Neural cell (in vitro differentiated cells): ENCODE measurements at regions not wholly inside any gene's neighbourhood (a gene's known extent, or its start where the extent isn't known, plus 50 kb on each side); places are given as distances from the start of the nearest gene placed in this dataset.
A peak's percentile ranks its signal among the peaks of the same experiment; 100 is the strongest.

ENCODE experiments used
- H2AFZ ChIP-seq: fragments of 200-600, 300-800 bp; sonication (generic), shearing (Covaris generic); 2 replicates; pipeline ENCODE4 v1.6.0; 2014; ENCODE audit warnings: low read depth, mild to moderate bottlenecking, antibody characterized with exemption, low read length, moderate library complexity
- H3F3A ChIP-seq: fragments of 200-600 bp; shearing (Covaris generic); 2 replicates; pipeline ENCODE4 v1.6.1; 2016; ENCODE audit warnings: mild to moderate bottlenecking, moderate library complexity, mixed read lengths, antibody characterized with exemption, low read length; ENCODE audit not compliant: insufficient read depth, poor library complexity, severe bottlenecking
- H3K27ac ChIP-seq: fragments of 200-600, 300-800 bp; sonication (generic), shearing (Covaris generic); 2 replicates; pipeline ENCODE4 v1.5.1; 2014; ENCODE audit warnings: mild to moderate bottlenecking, low read length, moderate library complexity
- H3K27me3 ChIP-seq: fragments of 300-800, 200-600 bp; sonication (generic), shearing (Covaris generic); 2 replicates; pipeline ENCODE4 v1.6.0; 2014; ENCODE audit warnings: mild to moderate bottlenecking, low read depth, low read length, moderate library complexity; ENCODE audit not compliant: insufficient read depth
- H3K36me3 ChIP-seq: fragments of 300-800, 200-600 bp; sonication (generic), shearing (Covaris generic); 2 replicates; pipeline ENCODE4 v1.5.1; 2014; ENCODE audit warnings: mild to moderate bottlenecking, antibody characterized with exemption, low read length, moderate library complexity; ENCODE audit not compliant: insufficient read depth
- H3K4me2 ChIP-seq: fragments of 300-800, 200-600 bp; sonication (generic), shearing (Covaris generic); 2 replicates; pipeline ENCODE4 v1.6.0; 2014; ENCODE audit warnings: mild to moderate bottlenecking, low read length
- H3K4me3 ChIP-seq: fragments of 300-800, 200-600 bp; sonication (generic), shearing (Covaris generic); 2 replicates; pipeline ENCODE4 v1.5.1; 2014; ENCODE audit warnings: mild to moderate bottlenecking, low read length, moderate library complexity
- H3K79me2 ChIP-seq: fragments of 200-600 bp; shearing (Covaris generic); replicated peaks from 2 replicates; pipeline ENCODE4 v1.6.0; 2014; ENCODE audit warnings: mild to moderate bottlenecking, low read length, moderate library complexity; ENCODE audit not compliant: insufficient read depth
- H3K9ac ChIP-seq: fragments of 300-800, 200-600 bp; sonication (generic), shearing (Covaris generic); 2 replicates; pipeline ENCODE4 v1.6.1; 2016; ENCODE audit warnings: mild to moderate bottlenecking, low read length, mixed read lengths
- H3K9me2 ChIP-seq: fragments of 200-600 bp; shearing (Covaris generic); 2 replicates; pipeline ENCODE4 v1.6.1; 2016; ENCODE audit warnings: mild to moderate bottlenecking, low read length, mixed read lengths; ENCODE audit not compliant: insufficient read depth
- H3K9me3 ChIP-seq: fragments of 200-600, 300-800 bp; sonication (generic), shearing (Covaris generic); 2 replicates; pipeline ENCODE4 v1.6.1; 2016; ENCODE audit warnings: mild to moderate bottlenecking, mixed run types, low read length, moderate library complexity, mixed read lengths
- H4K20me1 ChIP-seq: fragments of 200-600 bp; shearing (Covaris generic); 2 replicates; pipeline ENCODE4 v1.6.1; 2016; ENCODE audit warnings: mild to moderate bottlenecking, mixed run types; ENCODE audit not compliant: insufficient read depth
- CTCF ChIP-seq: fragments of 450-650 bp; IDR thresholded peaks from 2 replicates; pipeline ENCODE4 v1.5.1; 2014; ENCODE audit warnings: antibody characterized with exemption, mild to moderate bottlenecking, moderate library complexity; ENCODE audit not compliant: poor library complexity, severe bottlenecking
- EP300 ChIP-seq: fragments of 450-650 bp; conservative IDR thresholded peaks from 2 replicates; pipeline ENCODE4 v1.6.1; 2014; ENCODE audit warnings: antibody characterized with exemption, mild to moderate bottlenecking, moderate library complexity; ENCODE audit not compliant: poor library complexity, severe bottlenecking
- EZH2 ChIP-seq: fragments of 200-600, 300-800 bp; shearing (Covaris generic), sonication (generic); IDR thresholded peaks from 2 replicates; pipeline ENCODE4 v1.6.1; 2014; ENCODE audit warnings: antibody characterized with exemption, low read length, borderline replicate concordance, mild to moderate bottlenecking; ENCODE audit not compliant: insufficient read depth, poor library complexity, severe bottlenecking
- MXI1 ChIP-seq: fragments of 450-650 bp; conservative IDR thresholded peaks from 2 replicates; pipeline ENCODE4 v1.6.1; 2014; ENCODE audit warnings: antibody characterized with exemption, mild to moderate bottlenecking; ENCODE audit not compliant: poor library complexity, severe bottlenecking
- POLR2AphosphoS5 ChIP-seq: IDR thresholded peaks from 2 replicates; pipeline ENCODE4 v1.6.1; 2012
- RAD21 ChIP-seq: fragments of 450-650 bp; conservative IDR thresholded peaks from 2 replicates; pipeline ENCODE4 v1.6.1; 2014; ENCODE audit warnings: antibody characterized with exemption, mild to moderate bottlenecking, moderate library complexity
- REST ChIP-seq: IDR thresholded peaks from 2 replicates; pipeline ENCODE4 v1.6.1; 2012; ENCODE audit warnings: borderline replicate concordance
- SMC3 ChIP-seq: fragments of 450-650 bp; conservative IDR thresholded peaks from 2 replicates; pipeline ENCODE4 v1.6.1; 2014; ENCODE audit warnings: antibody characterized with exemption, mild to moderate bottlenecking, moderate library complexity; ENCODE audit not compliant: poor library complexity
- TAF1 ChIP-seq: IDR thresholded peaks from 2 replicates; pipeline ENCODE4 v1.6.1; 2012; ENCODE audit warnings: low read depth

DNA sequence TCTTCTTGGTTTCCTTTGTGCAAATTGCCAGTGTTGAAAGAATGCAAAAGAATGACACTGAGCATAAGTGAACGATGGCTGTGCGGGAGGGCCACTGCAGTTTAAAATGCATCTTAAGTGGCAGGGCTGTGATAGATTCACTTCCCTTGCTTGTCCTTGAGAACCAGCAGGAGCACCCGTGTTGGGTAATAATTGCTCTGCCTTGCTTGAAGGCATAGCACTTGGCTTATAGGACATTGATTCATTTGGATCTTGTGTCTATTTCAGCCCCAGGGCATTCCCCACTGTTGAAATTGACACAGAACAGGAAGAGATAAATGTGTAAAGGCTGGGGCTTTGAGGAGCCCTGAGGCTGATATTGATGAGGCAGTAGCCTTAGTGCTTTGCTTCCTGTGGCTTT, 1003.7 kb upstream of the GYPC start:
- TF ChIP-seq EZH2: no peak
- TF ChIP-seq SMC3: no peak
- no peak for TF ChIP-seq TAF1
- peak; percentile 36 for TF ChIP-seq EP300
- peak; percentile 55 for TF ChIP-seq POLR2AphosphoS5
- TF ChIP-seq REST: peak; percentile 31
- no peak for TF ChIP-seq CTCF
- no peak for TF ChIP-seq MXI1
- TF ChIP-seq RAD21: peak; percentile 17

DNA sequence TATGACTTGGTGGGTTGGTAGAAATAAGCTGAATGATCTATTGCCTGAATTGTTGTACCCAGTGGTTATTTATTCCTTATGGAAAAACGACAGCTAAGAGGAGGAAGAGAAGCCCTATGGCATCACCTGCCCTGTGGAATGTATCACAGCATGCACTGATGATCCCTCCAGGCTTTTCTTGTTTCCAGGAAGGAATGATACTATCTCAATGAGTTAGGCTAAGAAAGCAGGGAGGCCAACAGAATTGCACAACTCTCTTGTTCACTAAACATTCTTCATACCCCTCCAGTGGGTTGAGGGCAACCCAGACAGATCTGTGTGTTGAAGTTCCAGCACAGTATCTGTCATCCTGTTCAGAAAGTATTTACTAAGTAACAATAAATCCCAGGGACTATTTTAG, 1001.7 kb upstream of the GYPC start:
- no peak overlapping the region for H2AFZ ChIP-seq
- no peak overlapping the region for H3K4me2 ChIP-seq
- H3K36me3 ChIP-seq: no peaks in the 10 kb centered on the region
- H3K9me3 ChIP-seq: no peaks in the 10 kb centered on the region
- H3K4me3 ChIP-seq: no peak overlapping the region
- no peaks in the 10 kb centered on the region for H3K9me2 ChIP-seq
- no peaks in the 10 kb centered on the region for H3K79me2 ChIP-seq
- no peak overlapping the region for H3K9ac ChIP-seq
- H3K27me3 ChIP-seq: no peaks in the 10 kb centered on the region
- TF ChIP-seq EZH2 (no peak), TAF1 (no peak), EP300 (no peak)
- H3K27ac ChIP-seq: no peak overlapping the region
- H4K20me1 ChIP-seq: no peaks in the 10 kb centered on the region
- H3F3A ChIP-seq: no peaks in the 10 kb centered on the region

More for the DNA sequence above, 1003.7 kb upstream of the GYPC start:
- Histone ChIP-seq H3K9ac (no peak overlapping the region), H3K36me3 (no peaks in the 10 kb centered on the region), H2AFZ (no peak overlapping the region), H3K9me3 (no peaks in the 10 kb centered on the region), H3K9me2 (no peaks in the 10 kb centered on the region), H3K27ac (peak overlapping the region; percentile 29), H3K4me3 (no peak overlapping the region), H4K20me1 (no peaks in the 10 kb centered on the region), H3K27me3 (no peaks in the 10 kb centered on the region), H3K4me2 (no peak overlapping the region), H3F3A (no peaks in the 10 kb centered on the region), H3K79me2 (no peaks in the 10 kb centered on the region)

DNA sequence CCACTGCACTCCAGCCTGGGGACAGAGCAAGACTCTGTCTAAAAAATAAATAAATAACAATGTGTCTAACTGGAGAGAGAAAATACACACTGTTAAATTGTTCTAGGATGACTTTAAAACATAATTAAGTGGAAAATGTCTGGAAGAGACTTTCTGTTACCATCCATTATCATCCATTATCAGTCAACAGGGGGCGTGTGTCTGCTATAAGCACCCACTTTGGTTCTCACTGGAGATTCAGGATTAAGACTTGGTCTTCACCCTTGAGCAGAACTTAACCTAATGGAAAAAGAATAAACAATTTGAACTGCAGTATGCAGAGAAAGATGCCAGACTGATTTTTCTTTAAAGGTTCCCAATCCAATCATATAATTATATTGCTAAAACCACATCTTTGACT, 999.8 kb upstream of the GYPC start:
- H3K4me3 ChIP-seq: no peak overlapping the region
- H3F3A ChIP-seq: no peaks in the 10 kb centered on the region
- H3K9me2 ChIP-seq: no peaks in the 10 kb centered on the region
- H3K4me2 ChIP-seq: no peak overlapping the region
- H3K27me3 ChIP-seq: no peaks in the 10 kb centered on the region
- no peaks in the 10 kb centered on the region for H3K79me2 ChIP-seq
- H3K27ac ChIP-seq: no peak overlapping the region
- TF ChIP-seq TAF1 (no peak), REST (no peak), MXI1 (no peak), EZH2 (no peak), RAD21 (no peak), EP300 (no peak), SMC3 (no peak), POLR2AphosphoS5 (no peak), CTCF (no peak)
- no peaks in the 10 kb centered on the region for H3K36me3 ChIP-seq
- H2AFZ ChIP-seq: no peak overlapping the region
- H3K9me3 ChIP-seq: no peaks in the 10 kb centered on the region
- no peaks in the 10 kb centered on the region for H4K20me1 ChIP-seq
- H3K9ac ChIP-seq: no peak overlapping the region
